Skeletal muscle cell (primary cell): ENCODE measurements at regions not wholly inside any gene's neighbourhood (a gene's known extent, or its start where the extent isn't known, plus 50 kb on each side); places are given as distances from the start of the nearest gene placed in this dataset.
"Not testable (repeated sequence)": the region's sequence is repeated elsewhere in the genome, so short reads cannot be mapped to it uniquely, and the experiment has no call there.

Experiments used
- DNase-seq: peaks from one replicate; pipeline ENCODE4 v3.0.0-alpha.2; 2010; ENCODE audit warnings: low read depth
- H3K4me3 ChIP-seq: 2 replicates; pipeline ENCODE4 v1.5.1; 2011; ENCODE audit warnings: low read depth, mild to moderate bottlenecking, control low read depth, low read length, moderate library complexity

GRCh38 chr17:72470121-72470705, 349.4 kb downstream of the SOX9 start:
- DNase-seq, result no peak
- H3K4me3 ChIP-seq, result no peak overlapping the region

- H3K4me3 ChIP-seq, result no peak overlapping the region
- no peak for DNase-seq
These were observed 349.9 kb downstream of the SOX9 start for GRCh38 chr17:72470734-72471133.

GRCh38 chr17:72471296-72471695, 350.5 kb downstream of the SOX9 start:
- DNase-seq, result no peak
- no peak overlapping the region for H3K4me3 ChIP-seq

GRCh38 chr17:72472106-72472505, 351.3 kb downstream of the SOX9 start:
- H3K4me3 ChIP-seq, result no peak overlapping the region
- no peak for DNase-seq

GRCh38 chr17:72472853-72473390, 352.1 kb downstream of the SOX9 start:
- not testable (repeated sequence) for DNase-seq, H3K4me3 ChIP-seq

GRCh38 chr17:72474243-72474642, 353.4 kb downstream of the SOX9 start:
- DNase-seq, result no peak
- no peak overlapping the region for H3K4me3 ChIP-seq

GRCh38 chr17:72474719-72475477, 354.1 kb downstream of the SOX9 start:
- H3K4me3 ChIP-seq, result no peak overlapping the region
- DNase-seq, result no peak

- no peak overlapping the region for H3K4me3 ChIP-seq
- DNase-seq, result no peak
These were observed 355.3 kb downstream of the SOX9 start for GRCh38 chr17:72476134-72476533.

- H3K4me3 ChIP-seq, result no peak overlapping the region
- DNase-seq, result no peak
These were observed 355.8 kb downstream of the SOX9 start for GRCh38 chr17:72476575-72476986.

- no peak for DNase-seq
- no peak overlapping the region for H3K4me3 ChIP-seq
These were observed 356.7 kb downstream of the SOX9 start for GRCh38 chr17:72477491-72477890.

GRCh38 chr17:72479113-72479512, 358.3 kb downstream of the SOX9 start:
- H3K4me3 ChIP-seq, result no peak overlapping the region
- no peak for DNase-seq

- DNase-seq, result no peak
- H3K4me3 ChIP-seq, result no peak overlapping the region
These were observed 360.8 kb downstream of the SOX9 start for GRCh38 chr17:72481572-72481971.

- no peak overlapping the region for H3K4me3 ChIP-seq
- DNase-seq, result no peak
These were observed 364.8 kb downstream of the SOX9 start for GRCh38 chr17:72485596-72485995.

- DNase-seq, result no peak
These were observed 366.0 kb downstream of the SOX9 start for GRCh38 chr17:72486806-72487205.

GRCh38 chr17:72487731-72488494, 367.1 kb downstream of the SOX9 start:
- H3K4me3 ChIP-seq, result no peak overlapping the region
- DNase-seq, result no peak

More at GRCh38 chr17:72486806-72487205, 366.0 kb downstream of the SOX9 start:
- no peak overlapping the region for H3K4me3 ChIP-seq

GRCh38 chr17:72488555-72489271, 367.9 kb downstream of the SOX9 start:
- no peak overlapping the region for H3K4me3 ChIP-seq
- no peak for DNase-seq

- H3K4me3 ChIP-seq, result no peak overlapping the region
- DNase-seq, result no peak
These were observed 368.4 kb downstream of the SOX9 start for GRCh38 chr17:72489272-72489641.

- no peak for DNase-seq
- H3K4me3 ChIP-seq, result no peak overlapping the region
These were observed 370.3 kb downstream of the SOX9 start for GRCh38 chr17:72491102-72491501.

GRCh38 chr17:72492494-72492893, 371.7 kb downstream of the SOX9 start:
- no peak for DNase-seq
- no peak overlapping the region for H3K4me3 ChIP-seq

GRCh38 chr17:72492941-72493340, 372.1 kb downstream of the SOX9 start:
- H3K4me3 ChIP-seq, result no peak overlapping the region
- no peak for DNase-seq
